ENCODE measurements at regions not wholly inside any gene's neighbourhood (a gene's known extent, or its start where the extent isn't known, plus 50 kb on each side); places are given as distances from the start of the nearest gene placed in this dataset.

GRCh38 chr1:209455661-209456358 is 127.7 kb upstream of the CAMK1G start:
- H3K4me1 ChIP-seq = no peaks in the 10 kb centered on the region
- H3K36me3 ChIP-seq = no peaks in the 10 kb centered on the region
- intact Hi-C loops (cut with DNase I) = no loop called here
- H3K9me3 ChIP-seq = no peaks in the 10 kb centered on the region
- no peak for DNase-seq (ENCODE audit: low spot score in 2 of 2)
- H3K4me3 ChIP-seq = no peak overlapping the region
- H3K27ac ChIP-seq = no peak overlapping the region
- no peak for TF ChIP-seq CTCF (IDR thresholded peaks at IDR 0.05)
- H3K27me3 ChIP-seq = no peaks in the 10 kb centered on the region

GRCh38 chr1:209456878-209457277 is 126.6 kb upstream of the CAMK1G start:
- no peaks in the 10 kb centered on the region for H3K9me3 ChIP-seq
- TF ChIP-seq CTCF (IDR thresholded peaks at IDR 0.05) = no peak
- H3K27me3 ChIP-seq = no peaks in the 10 kb centered on the region
- no peaks in the 10 kb centered on the region for H3K4me1 ChIP-seq
- no peak overlapping the region for H3K4me3 ChIP-seq
- no peaks in the 10 kb centered on the region for H3K36me3 ChIP-seq
- intact Hi-C loops (cut with DNase I) = no loop called here
- no peak overlapping the region for H3K27ac ChIP-seq
- DNase-seq (ENCODE audit: low spot score in 2 of 2) = no peak

DNA sequence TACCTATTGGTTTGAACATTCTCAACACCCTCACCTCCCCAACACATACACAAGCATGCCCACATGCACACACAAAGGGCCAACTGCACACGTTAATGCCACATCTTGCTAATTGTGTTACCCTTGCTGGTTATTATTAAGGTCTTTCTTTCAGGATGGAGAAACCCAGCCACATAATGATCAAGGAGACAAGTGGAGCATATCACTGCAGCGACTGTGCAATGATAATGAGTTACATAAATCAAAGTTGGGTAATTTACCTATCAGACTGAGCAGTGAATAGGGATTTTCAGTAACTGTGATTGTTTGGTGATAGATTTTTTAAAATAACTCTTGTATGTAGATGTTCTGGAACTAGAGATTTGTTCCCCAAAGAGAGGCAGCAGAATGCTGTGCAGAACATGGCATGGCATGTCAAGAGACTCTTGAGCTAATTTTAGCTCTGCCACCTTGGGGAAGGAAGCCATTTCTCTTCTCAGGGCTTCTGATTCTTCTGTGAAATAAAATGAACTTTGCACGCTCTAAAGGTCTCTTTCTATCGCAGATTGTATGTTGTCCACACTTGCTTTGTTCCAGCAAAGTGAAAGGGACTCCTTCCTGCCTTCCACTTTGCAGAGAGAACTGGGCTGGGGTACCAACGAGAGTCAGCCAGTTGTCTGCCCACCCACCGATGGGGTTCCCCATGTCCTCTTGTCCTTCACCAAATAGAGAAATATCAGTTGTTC is 126.0 kb upstream of the CAMK1G start:
- no peaks in the 10 kb centered on the region for H3K9me3 ChIP-seq
- no peak for DNase-seq (ENCODE audit: low spot score in 2 of 2)
- H3K27ac ChIP-seq = no peak overlapping the region
- H3K36me3 ChIP-seq = no peaks in the 10 kb centered on the region
- no peaks in the 10 kb centered on the region for H3K27me3 ChIP-seq
- intact Hi-C loops (cut with DNase I) = no loop called here
- no peaks in the 10 kb centered on the region for H3K4me1 ChIP-seq
- H3K4me3 ChIP-seq = no peak overlapping the region
- TF ChIP-seq CTCF (IDR thresholded peaks at IDR 0.05) = no peak

DNA sequence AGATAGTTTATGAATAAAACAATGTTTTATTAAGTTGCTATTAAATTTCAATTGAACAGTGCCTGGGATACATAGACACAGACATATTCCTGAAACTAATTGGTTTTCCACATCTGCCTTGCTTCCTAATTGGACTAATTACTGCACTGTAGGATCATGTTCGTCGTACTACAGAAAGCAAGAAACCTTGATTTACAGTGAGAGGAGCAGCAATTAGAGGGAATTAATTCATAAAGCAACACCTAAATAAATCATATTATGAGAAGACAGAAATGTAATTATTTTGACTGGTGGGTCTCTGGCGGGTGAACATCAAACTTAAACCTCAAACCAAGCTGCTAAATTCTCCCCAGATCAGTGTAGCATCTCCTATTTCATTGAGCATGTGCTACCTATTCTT is 124.6 kb upstream of the CAMK1G start:
- intact Hi-C loops (cut with DNase I) = no loop called here
- Histone ChIP-seq H3K27me3 (no peaks in the 10 kb centered on the region), H3K27ac (no peak overlapping the region), H3K36me3 (no peaks in the 10 kb centered on the region), H3K9me3 (no peaks in the 10 kb centered on the region), H3K4me3 (no peak overlapping the region), H3K4me1 (no peaks in the 10 kb centered on the region)
- DNase-seq (ENCODE audit: low spot score in 2 of 2) = no peak
- TF ChIP-seq CTCF (IDR thresholded peaks at IDR 0.05) = no peak

GRCh38 chr1:209461168-209461567 is 122.3 kb upstream of the CAMK1G start:
- H3K9me3 ChIP-seq = no peaks in the 10 kb centered on the region
- TF ChIP-seq CTCF (IDR thresholded peaks at IDR 0.05) = no peak
- intact Hi-C loops (cut with DNase I) = no loop called here
- H3K4me1 ChIP-seq = no peaks in the 10 kb centered on the region
- H3K36me3 ChIP-seq = no peaks in the 10 kb centered on the region
- no peak for DNase-seq (ENCODE audit: low spot score in 2 of 2)
- no peak overlapping the region for H3K27ac ChIP-seq
- no peaks in the 10 kb centered on the region for H3K27me3 ChIP-seq
- no peak overlapping the region for H3K4me3 ChIP-seq

All from ascending aorta (tissue), 2 donors.